ENCODE measurements at regions not wholly inside any gene's neighbourhood (a gene's known extent, or its start where the extent isn't known, plus 50 kb on each side); places are given as distances from the start of the nearest gene placed in this dataset.

DNA sequence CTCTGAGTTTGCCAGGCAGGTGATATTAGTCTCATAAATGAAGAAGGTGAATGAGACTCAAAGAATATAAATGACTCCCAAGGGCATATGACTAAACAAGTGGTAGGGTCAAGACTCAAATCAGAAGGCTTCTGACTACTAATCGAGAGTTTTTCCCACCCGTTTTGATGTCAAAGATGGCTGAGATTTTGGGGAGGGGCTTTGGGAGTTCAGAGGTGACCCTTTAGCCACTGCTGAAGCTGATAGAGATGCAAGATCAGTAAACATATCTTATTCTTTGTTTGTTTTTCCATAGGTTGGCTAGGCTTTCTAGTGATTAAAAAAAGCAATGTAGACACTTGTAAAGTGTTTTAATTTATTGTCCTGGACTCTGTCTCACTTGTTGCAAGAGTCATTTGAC, 239.6 kb upstream of the PLEKHG7 start (continued):
- TF ChIP-seq, protein P1, sequence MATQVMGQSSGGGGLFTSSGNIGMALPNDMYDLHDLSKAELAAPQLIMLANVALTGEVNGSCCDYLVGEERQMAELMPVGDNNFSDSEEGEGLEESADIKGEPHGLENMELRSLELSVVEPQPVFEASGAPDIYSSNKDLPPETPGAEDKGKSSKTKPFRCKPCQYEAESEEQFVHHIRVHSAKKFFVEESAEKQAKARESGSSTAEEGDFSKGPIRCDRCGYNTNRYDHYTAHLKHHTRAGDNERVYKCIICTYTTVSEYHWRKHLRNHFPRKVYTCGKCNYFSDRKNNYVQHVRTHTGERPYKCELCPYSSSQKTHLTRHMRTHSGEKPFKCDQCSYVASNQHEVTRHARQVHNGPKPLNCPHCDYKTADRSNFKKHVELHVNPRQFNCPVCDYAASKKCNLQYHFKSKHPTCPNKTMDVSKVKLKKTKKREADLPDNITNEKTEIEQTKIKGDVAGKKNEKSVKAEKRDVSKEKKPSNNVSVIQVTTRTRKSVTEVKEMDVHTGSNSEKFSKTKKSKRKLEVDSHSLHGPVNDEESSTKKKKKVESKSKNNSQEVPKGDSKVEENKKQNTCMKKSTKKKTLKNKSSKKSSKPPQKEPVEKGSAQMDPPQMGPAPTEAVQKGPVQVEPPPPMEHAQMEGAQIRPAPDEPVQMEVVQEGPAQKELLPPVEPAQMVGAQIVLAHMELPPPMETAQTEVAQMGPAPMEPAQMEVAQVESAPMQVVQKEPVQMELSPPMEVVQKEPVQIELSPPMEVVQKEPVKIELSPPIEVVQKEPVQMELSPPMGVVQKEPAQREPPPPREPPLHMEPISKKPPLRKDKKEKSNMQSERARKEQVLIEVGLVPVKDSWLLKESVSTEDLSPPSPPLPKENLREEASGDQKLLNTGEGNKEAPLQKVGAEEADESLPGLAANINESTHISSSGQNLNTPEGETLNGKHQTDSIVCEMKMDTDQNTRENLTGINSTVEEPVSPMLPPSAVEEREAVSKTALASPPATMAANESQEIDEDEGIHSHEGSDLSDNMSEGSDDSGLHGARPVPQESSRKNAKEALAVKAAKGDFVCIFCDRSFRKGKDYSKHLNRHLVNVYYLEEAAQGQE (tag by site-specific recombination; IDR thresholded peaks at IDR 0.05): no peak

DNA sequence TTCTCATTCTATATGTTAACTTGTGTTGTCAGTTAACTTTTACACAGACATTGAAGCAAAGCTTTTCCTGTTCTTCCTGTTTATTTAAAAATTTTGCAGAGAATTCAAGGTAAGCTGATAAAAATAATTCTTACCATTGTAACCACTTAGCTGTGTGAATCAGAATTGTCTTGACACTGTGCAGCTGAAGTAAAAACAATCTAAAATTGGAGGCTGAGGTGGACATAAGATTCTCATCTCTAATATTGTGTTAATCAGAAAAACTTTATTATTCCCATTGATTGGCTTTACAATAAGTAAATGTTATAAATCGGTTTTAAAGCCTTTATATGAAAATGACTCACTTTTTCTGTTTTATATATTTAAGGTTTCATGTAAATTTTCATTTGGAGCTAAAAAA, 240.3 kb upstream of the PLEKHG7 start:
- no peak overlapping the region for H3K4me3 ChIP-seq (ENCODE audit: low read depth, low read length)
- H3K36me3 ChIP-seq (ENCODE audit: control insufficient read depth in 2 of 2, insufficient read depth in 1 of 2, low read length in 2 of 2): no peaks in the 10 kb centered on the region
- no peak overlapping the region for H3K27ac ChIP-seq (ENCODE audit: extremely low read depth, low read depth, low read length)
- POLR2A ChIA-PET: no interaction called here
- no peaks in the 10 kb centered on the region for H3K4me1 ChIP-seq (ENCODE audit: control insufficient read depth, insufficient read depth, low read length)
- no peaks in the 10 kb centered on the region for H3K9me3 ChIP-seq (ENCODE audit: control insufficient read depth, insufficient read depth, low read depth, low read length)
- TF ChIP-seq ZNF600 (tag by site-specific recombination; IDR thresholded peaks at IDR 0.05) (no peak), ZNF510 (tag by site-specific recombination; IDR thresholded peaks at IDR 0.05; ENCODE audit: insufficient replicate concordance) (no peak), ZNF138 (tag by site-specific recombination; IDR thresholded peaks at IDR 0.05; ENCODE audit: borderline replicate concordance) (no peak), ZNF48 (tag by site-specific recombination; IDR thresholded peaks at IDR 0.05) (no peak), ZNF658 (tag by site-specific recombination; IDR thresholded peaks at IDR 0.05) (no peak), ZNF202 (tag by site-specific recombination; IDR thresholded peaks at IDR 0.05; ENCODE audit: borderline replicate concordance) (no peak), SCRT2 (tag by site-specific recombination; IDR thresholded peaks at IDR 0.05) (no peak), WT1 (tag by site-specific recombination; IDR thresholded peaks at IDR 0.05) (no peak), PRDM1 (tag by site-specific recombination; IDR thresholded peaks at IDR 0.05) (no peak), ZNF214 (tag by site-specific recombination; IDR thresholded peaks at IDR 0.05; ENCODE audit: borderline replicate concordance) (no peak), ZNF610 (tag by site-specific recombination; IDR thresholded peaks at IDR 0.05; ENCODE audit: borderline replicate concordance) (no peak), ZEB2 (tag by site-specific recombination; IDR thresholded peaks at IDR 0.05) (no peak), ZSCAN16 (tag by site-specific recombination; IDR thresholded peaks at IDR 0.05) (no peak), ZNF350 (tag by site-specific recombination; IDR thresholded peaks at IDR 0.05) (no peak)
- TF ChIP-seq, protein P2, sequence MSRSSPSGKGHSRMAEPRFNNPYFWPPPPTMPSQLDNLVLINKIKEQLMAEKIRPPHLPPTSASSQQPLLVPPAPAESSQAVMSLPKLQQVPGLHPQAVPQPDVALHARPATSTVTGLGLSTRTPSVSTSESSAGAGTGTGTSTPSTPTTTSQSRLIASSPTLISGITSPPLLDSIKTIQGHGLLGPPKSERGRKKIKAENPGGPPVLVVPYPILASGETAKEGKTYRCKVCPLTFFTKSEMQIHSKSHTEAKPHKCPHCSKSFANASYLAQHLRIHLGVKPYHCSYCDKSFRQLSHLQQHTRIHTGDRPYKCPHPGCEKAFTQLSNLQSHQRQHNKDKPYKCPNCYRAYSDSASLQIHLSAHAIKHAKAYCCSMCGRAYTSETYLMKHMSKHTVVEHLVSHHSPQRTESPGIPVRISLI (tag by site-specific recombination; IDR thresholded peaks at IDR 0.05): no peak
- CTCF ChIA-PET: no interaction called here

DNA sequence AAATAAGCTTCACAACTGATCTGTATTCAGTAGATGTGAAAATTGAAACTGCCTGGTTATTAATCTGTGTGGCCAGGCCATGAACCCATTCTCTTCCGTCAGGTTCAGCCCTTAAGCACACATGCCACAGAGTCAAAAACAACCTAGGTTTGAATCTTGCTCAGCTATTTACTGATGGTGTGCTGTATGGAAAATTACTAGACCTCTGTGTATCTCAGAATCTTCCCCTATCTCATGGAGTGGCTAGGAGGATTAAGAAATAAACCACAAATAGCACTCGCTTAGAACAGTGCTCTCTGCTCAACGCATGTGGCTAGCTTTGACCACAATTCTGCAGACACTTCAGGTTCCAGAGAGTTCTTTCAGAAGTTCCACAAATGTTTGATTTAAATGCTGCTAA, 240.7 kb upstream of the PLEKHG7 start:
- CTCF ChIA-PET: no interaction called here
- H3K9me3 ChIP-seq (ENCODE audit: control insufficient read depth, insufficient read depth, low read depth, low read length): no peaks in the 10 kb centered on the region
- POLR2A ChIA-PET: no interaction called here
- TF ChIP-seq REPIN1 (tag by site-specific recombination; IDR thresholded peaks at IDR 0.05; ENCODE audit: low read depth): no peak
- TF ChIP-seq, protein P3, sequence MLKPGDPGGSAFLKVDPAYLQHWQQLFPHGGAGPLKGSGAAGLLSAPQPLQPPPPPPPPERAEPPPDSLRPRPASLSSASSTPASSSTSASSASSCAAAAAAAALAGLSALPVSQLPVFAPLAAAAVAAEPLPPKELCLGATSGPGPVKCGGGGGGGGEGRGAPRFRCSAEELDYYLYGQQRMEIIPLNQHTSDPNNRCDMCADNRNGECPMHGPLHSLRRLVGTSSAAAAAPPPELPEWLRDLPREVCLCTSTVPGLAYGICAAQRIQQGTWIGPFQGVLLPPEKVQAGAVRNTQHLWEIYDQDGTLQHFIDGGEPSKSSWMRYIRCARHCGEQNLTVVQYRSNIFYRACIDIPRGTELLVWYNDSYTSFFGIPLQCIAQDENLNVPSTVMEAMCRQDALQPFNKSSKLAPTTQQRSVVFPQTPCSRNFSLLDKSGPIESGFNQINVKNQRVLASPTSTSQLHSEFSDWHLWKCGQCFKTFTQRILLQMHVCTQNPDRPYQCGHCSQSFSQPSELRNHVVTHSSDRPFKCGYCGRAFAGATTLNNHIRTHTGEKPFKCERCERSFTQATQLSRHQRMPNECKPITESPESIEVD (tag by site-specific recombination; IDR thresholded peaks at IDR 0.05): no peak
- TF ChIP-seq, protein P4, sequence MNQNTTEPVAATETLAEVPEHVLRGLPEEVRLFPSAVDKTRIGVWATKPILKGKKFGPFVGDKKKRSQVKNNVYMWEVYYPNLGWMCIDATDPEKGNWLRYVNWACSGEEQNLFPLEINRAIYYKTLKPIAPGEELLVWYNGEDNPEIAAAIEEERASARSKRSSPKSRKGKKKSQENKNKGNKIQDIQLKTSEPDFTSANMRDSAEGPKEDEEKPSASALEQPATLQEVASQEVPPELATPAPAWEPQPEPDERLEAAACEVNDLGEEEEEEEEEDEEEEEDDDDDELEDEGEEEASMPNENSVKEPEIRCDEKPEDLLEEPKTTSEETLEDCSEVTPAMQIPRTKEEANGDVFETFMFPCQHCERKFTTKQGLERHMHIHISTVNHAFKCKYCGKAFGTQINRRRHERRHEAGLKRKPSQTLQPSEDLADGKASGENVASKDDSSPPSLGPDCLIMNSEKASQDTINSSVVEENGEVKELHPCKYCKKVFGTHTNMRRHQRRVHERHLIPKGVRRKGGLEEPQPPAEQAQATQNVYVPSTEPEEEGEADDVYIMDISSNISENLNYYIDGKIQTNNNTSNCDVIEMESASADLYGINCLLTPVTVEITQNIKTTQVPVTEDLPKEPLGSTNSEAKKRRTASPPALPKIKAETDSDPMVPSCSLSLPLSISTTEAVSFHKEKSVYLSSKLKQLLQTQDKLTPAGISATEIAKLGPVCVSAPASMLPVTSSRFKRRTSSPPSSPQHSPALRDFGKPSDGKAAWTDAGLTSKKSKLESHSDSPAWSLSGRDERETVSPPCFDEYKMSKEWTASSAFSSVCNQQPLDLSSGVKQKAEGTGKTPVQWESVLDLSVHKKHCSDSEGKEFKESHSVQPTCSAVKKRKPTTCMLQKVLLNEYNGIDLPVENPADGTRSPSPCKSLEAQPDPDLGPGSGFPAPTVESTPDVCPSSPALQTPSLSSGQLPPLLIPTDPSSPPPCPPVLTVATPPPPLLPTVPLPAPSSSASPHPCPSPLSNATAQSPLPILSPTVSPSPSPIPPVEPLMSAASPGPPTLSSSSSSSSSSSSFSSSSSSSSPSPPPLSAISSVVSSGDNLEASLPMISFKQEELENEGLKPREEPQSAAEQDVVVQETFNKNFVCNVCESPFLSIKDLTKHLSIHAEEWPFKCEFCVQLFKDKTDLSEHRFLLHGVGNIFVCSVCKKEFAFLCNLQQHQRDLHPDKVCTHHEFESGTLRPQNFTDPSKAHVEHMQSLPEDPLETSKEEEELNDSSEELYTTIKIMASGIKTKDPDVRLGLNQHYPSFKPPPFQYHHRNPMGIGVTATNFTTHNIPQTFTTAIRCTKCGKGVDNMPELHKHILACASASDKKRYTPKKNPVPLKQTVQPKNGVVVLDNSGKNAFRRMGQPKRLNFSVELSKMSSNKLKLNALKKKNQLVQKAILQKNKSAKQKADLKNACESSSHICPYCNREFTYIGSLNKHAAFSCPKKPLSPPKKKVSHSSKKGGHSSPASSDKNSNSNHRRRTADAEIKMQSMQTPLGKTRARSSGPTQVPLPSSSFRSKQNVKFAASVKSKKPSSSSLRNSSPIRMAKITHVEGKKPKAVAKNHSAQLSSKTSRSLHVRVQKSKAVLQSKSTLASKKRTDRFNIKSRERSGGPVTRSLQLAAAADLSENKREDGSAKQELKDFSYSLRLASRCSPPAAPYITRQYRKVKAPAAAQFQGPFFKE (tag by site-specific recombination; IDR thresholded peaks at IDR 0.05; ENCODE audit: borderline replicate concordance): no peak
- TF ChIP-seq ZNF274 (IDR thresholded peaks at IDR 0.05; ENCODE audit: low read length): no peak
- TF ChIP-seq ZNF274 (tag by site-specific recombination; IDR thresholded peaks at IDR 0.05; ENCODE audit: borderline replicate concordance): no peak
- no peak for TF ChIP-seq ZNF140 (tag by site-specific recombination; IDR thresholded peaks at IDR 0.05)
- TF ChIP-seq TRIM28 (IDR thresholded peaks at IDR 0.05; ENCODE audit: borderline replicate concordance, low read length): no peak
- no peak for TF ChIP-seq ZNF366 (tag by site-specific recombination; conservative IDR thresholded peaks at IDR 0.05)

More for the DNA sequence above, 240.7 kb upstream of the PLEKHG7 start:
- no peak overlapping the region for H3K27ac ChIP-seq (ENCODE audit: extremely low read depth, low read depth, low read length)
- no peak overlapping the region for H3K4me3 ChIP-seq (ENCODE audit: low read depth, low read length)
- H3K4me1 ChIP-seq (ENCODE audit: control insufficient read depth, insufficient read depth, low read length): no peaks in the 10 kb centered on the region
- H3K36me3 ChIP-seq (ENCODE audit: control insufficient read depth in 2 of 2, insufficient read depth in 1 of 2, low read length in 2 of 2): no peaks in the 10 kb centered on the region
